Lower lobe of right lung (tissue), 2 donors: ENCODE measurements at regions not wholly inside any gene's neighbourhood (a gene's known extent, or its start where the extent isn't known, plus 50 kb on each side); places are given as distances from the start of the nearest gene placed in this dataset.

Experiments used
- ATAC-seq, 2 donors: fragments of 200-7000 bp; cut with Tn5 transposase; one replicate each; pipeline ENCODE4 v1.9.1; 2020 to 2022; ENCODE audit warnings: mild to moderate bottlenecking in 2 of 2, moderate library complexity in 2 of 2
- DNase-seq: peaks from one replicate; pipeline ENCODE4 v3.0.0-alpha.2; 2020
- H3K27ac ChIP-seq: fragments of 200-600 bp; one replicate; pipeline ENCODE4 v1.8.0; 2022
- H3K27me3 ChIP-seq: fragments of 200-600 bp; one replicate; pipeline ENCODE4 v1.8.0; 2022; ENCODE audit warnings: low read depth
- H3K36me3 ChIP-seq: fragments of 200-600 bp; one replicate; pipeline ENCODE4 v1.8.0; 2022; ENCODE audit warnings: mild to moderate bottlenecking
- H3K4me1 ChIP-seq: fragments of 200-600 bp; one replicate; pipeline ENCODE4 v1.8.0; 2022
- H3K4me3 ChIP-seq: fragments of 200-600 bp; one replicate; pipeline ENCODE4 v1.8.0; 2022; ENCODE audit warnings: mild to moderate bottlenecking
- H3K9me3 ChIP-seq: fragments of 200-600 bp; one replicate; pipeline ENCODE4 v1.8.0; 2022
- intact Hi-C: fragments of 100-400 bp; cut with DNase I; formaldehyde crosslinking; loops from one replicate; pipeline ENCODE4 v1.11.0; 2022
- TF ChIP-seq, protein P1 (sequence below): fragments of 200-600 bp; IDR thresholded peaks from one replicate; pipeline ENCODE4 v1.8.0; 2022; ENCODE audit warnings: antibody characterized with exemption, mild to moderate bottlenecking
- donor health status: DM: no; HTN: yes; CAD: no; lungs with severe emphysema.

- intact Hi-C loops, result no loop called here
Observed at GRCh38 chr12:111291357-111291756, 77.5 kb downstream of the PHETA1 start.

GRCh38 chr12:111288771-111289170 lies 80.1 kb downstream of the PHETA1 start:
- H3K36me3 ChIP-seq, result no peaks in the 10 kb centered on the region
- no peaks in the 10 kb centered on the region for H3K27me3 ChIP-seq
- TF ChIP-seq, protein P1, sequence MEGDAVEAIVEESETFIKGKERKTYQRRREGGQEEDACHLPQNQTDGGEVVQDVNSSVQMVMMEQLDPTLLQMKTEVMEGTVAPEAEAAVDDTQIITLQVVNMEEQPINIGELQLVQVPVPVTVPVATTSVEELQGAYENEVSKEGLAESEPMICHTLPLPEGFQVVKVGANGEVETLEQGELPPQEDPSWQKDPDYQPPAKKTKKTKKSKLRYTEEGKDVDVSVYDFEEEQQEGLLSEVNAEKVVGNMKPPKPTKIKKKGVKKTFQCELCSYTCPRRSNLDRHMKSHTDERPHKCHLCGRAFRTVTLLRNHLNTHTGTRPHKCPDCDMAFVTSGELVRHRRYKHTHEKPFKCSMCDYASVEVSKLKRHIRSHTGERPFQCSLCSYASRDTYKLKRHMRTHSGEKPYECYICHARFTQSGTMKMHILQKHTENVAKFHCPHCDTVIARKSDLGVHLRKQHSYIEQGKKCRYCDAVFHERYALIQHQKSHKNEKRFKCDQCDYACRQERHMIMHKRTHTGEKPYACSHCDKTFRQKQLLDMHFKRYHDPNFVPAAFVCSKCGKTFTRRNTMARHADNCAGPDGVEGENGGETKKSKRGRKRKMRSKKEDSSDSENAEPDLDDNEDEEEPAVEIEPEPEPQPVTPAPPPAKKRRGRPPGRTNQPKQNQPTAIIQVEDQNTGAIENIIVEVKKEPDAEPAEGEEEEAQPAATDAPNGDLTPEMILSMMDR, result no peak
- no peak for DNase-seq
- intact Hi-C loops, result no loop called here
- no peaks in the 10 kb centered on the region for H3K4me1 ChIP-seq
- H3K27ac ChIP-seq, result no peak overlapping the region
- H3K4me3 ChIP-seq, result no peak overlapping the region
- H3K9me3 ChIP-seq, result peaks cover 4% of the 10 kb centered on the region
- ATAC-seq, result no peak

More at GRCh38 chr12:111291357-111291756, 77.5 kb downstream of the PHETA1 start:
- no peak for DNase-seq
- Histone ChIP-seq H3K4me1 (no peaks in the 10 kb centered on the region), H3K27ac (no peak overlapping the region), H3K9me3 (peaks cover 4% of the 10 kb centered on the region), H3K36me3 (no peaks in the 10 kb centered on the region), H3K27me3 (no peaks in the 10 kb centered on the region), H3K4me3 (no peak overlapping the region)
- TF ChIP-seq, protein P1, result no peak
- no peak for ATAC-seq

- TF ChIP-seq, protein P1, result no peak
- ATAC-seq (no peak), DNase-seq (no peak)
- Histone ChIP-seq H3K27ac (no peak overlapping the region), H3K27me3 (no peaks in the 10 kb centered on the region), H3K4me3 (no peak overlapping the region), H3K36me3 (no peaks in the 10 kb centered on the region), H3K9me3 (peaks cover 3% of the 10 kb centered on the region), H3K4me1 (no peaks in the 10 kb centered on the region)
- intact Hi-C loops, result no loop called here
Observed at GRCh38 chr12:111287125-111287900, 81.6 kb downstream of the PHETA1 start.

- H3K36me3 ChIP-seq, result no peaks in the 10 kb centered on the region
- DNase-seq (no peak), ATAC-seq (no peak)
- H3K9me3 ChIP-seq, result no peaks in the 10 kb centered on the region
- H3K4me1 ChIP-seq, result no peaks in the 10 kb centered on the region
- TF ChIP-seq, protein P1, result no peak
- H3K4me3 ChIP-seq, result no peak overlapping the region
- peaks cover 2% of the 10 kb centered on the region for H3K27me3 ChIP-seq
- H3K27ac ChIP-seq, result no peak overlapping the region
- intact Hi-C loops, result no loop called here
Observed at GRCh38 chr12:111285200-111285599, 83.7 kb downstream of the PHETA1 start.

GRCh38 chr12:111284709-111285108 lies 84.2 kb downstream of the PHETA1 start:
- H3K36me3 ChIP-seq, result no peaks in the 10 kb centered on the region
- no peak overlapping the region for H3K27ac ChIP-seq
- no peak for DNase-seq
- ATAC-seq, result no peak
- H3K9me3 ChIP-seq, result no peaks in the 10 kb centered on the region
- no peaks in the 10 kb centered on the region for H3K4me1 ChIP-seq
- intact Hi-C loops, result no loop called here
- H3K27me3 ChIP-seq, result peaks cover 7% of the 10 kb centered on the region
- H3K4me3 ChIP-seq, result no peak overlapping the region
- TF ChIP-seq, protein P1, result no peak
